ENCODE measurements at regions not wholly inside any gene's neighbourhood (a gene's known extent, or its start where the extent isn't known, plus 50 kb on each side); places are given as distances from the start of the nearest gene placed in this dataset.

GRCh38 chr17:79433379-79433778, 177.5 kb downstream of the RBFOX3 start:
- H3K36me3 ChIP-seq (ENCODE audit: control insufficient read depth, insufficient read depth, low read length) = no peaks in the 10 kb centered on the region
- no CpG with 5 or more reads among the region's 7 CpGs for WGBS (ENCODE audit: insufficient coverage, low lambda C conversion rate)
- DNase-seq = peak; percentile 18 to 42
- H3K27me3 ChIP-seq (ENCODE audit: control insufficient read depth, insufficient read depth, low read length) = peaks cover 15% of the 10 kb centered on the region
- no peak overlapping the region for H3K4me3 ChIP-seq (ENCODE audit: low read length)
- no peak overlapping the region for H3K27ac ChIP-seq (ENCODE audit: low read length)
- no peaks in the 10 kb centered on the region for H3K4me1 ChIP-seq (ENCODE audit: control insufficient read depth, insufficient read depth, low read length)
- H3K9me3 ChIP-seq (ENCODE audit: control insufficient read depth, low read depth, low read length) = no peaks in the 10 kb centered on the region

GRCh38 chr17:79431175-79431574, 179.7 kb downstream of the RBFOX3 start:
- no CpG with 5 or more reads among the region's 8 CpGs for WGBS (ENCODE audit: insufficient coverage, low lambda C conversion rate)
- H3K9me3 ChIP-seq (ENCODE audit: control insufficient read depth, low read depth, low read length) = no peaks in the 10 kb centered on the region
- no peaks in the 10 kb centered on the region for H3K36me3 ChIP-seq (ENCODE audit: control insufficient read depth, insufficient read depth, low read length)
- DNase-seq = no peak
- no peaks in the 10 kb centered on the region for H3K4me1 ChIP-seq (ENCODE audit: control insufficient read depth, insufficient read depth, low read length)
- peaks cover 12% of the 10 kb centered on the region for H3K27me3 ChIP-seq (ENCODE audit: control insufficient read depth, insufficient read depth, low read length)
- H3K27ac ChIP-seq (ENCODE audit: low read length) = no peak overlapping the region
- H3K4me3 ChIP-seq (ENCODE audit: low read length) = no peak overlapping the region

GRCh38 chr17:79429864-79430494, 180.9 kb downstream of the RBFOX3 start:
- peaks cover 6% of the 10 kb centered on the region for H3K27me3 ChIP-seq (ENCODE audit: control insufficient read depth, insufficient read depth, low read length)
- DNase-seq = no peak
- H3K4me3 ChIP-seq (ENCODE audit: low read length) = no peak overlapping the region
- H3K36me3 ChIP-seq (ENCODE audit: control insufficient read depth, insufficient read depth, low read length) = no peaks in the 10 kb centered on the region
- no CpG with 5 or more reads among the region's 12 CpGs for WGBS (ENCODE audit: insufficient coverage, low lambda C conversion rate)
- H3K9me3 ChIP-seq (ENCODE audit: control insufficient read depth, low read depth, low read length) = no peaks in the 10 kb centered on the region
- H3K4me1 ChIP-seq (ENCODE audit: control insufficient read depth, insufficient read depth, low read length) = no peaks in the 10 kb centered on the region
- H3K27ac ChIP-seq (ENCODE audit: low read length) = no peak overlapping the region

- Histone ChIP-seq H3K4me1 (ENCODE audit: control insufficient read depth, insufficient read depth, low read length) (no peaks in the 10 kb centered on the region), H3K27ac (ENCODE audit: low read length) (no peak overlapping the region), H3K27me3 (ENCODE audit: control insufficient read depth, insufficient read depth, low read length) (peaks cover 5% of the 10 kb centered on the region), H3K9me3 (ENCODE audit: control insufficient read depth, low read depth, low read length) (no peaks in the 10 kb centered on the region), H3K4me3 (ENCODE audit: low read length) (no peak overlapping the region), H3K36me3 (ENCODE audit: control insufficient read depth, insufficient read depth, low read length) (no peaks in the 10 kb centered on the region)
- WGBS (ENCODE audit: insufficient coverage, low lambda C conversion rate) = 40% methylated on average over 1 of the region's 12 CpGs
- no peak for DNase-seq
These were observed 181.9 kb downstream of the RBFOX3 start for GRCh38 chr17:79428988-79429387.

- no peak overlapping the region for H3K4me3 ChIP-seq (ENCODE audit: low read length)
- WGBS (ENCODE audit: insufficient coverage, low lambda C conversion rate) = no CpG with 5 or more reads among the region's 24 CpGs
- no peak for DNase-seq
These were observed 183.0 kb downstream of the RBFOX3 start for GRCh38 chr17:79427621-79428539.

GRCh38 chr17:79425686-79426085, 185.2 kb downstream of the RBFOX3 start:
- 100% methylated on average over 1 of the region's 14 CpGs for WGBS (ENCODE audit: insufficient coverage, low lambda C conversion rate)
- Histone ChIP-seq H3K36me3 (ENCODE audit: control insufficient read depth, insufficient read depth, low read length) (no peaks in the 10 kb centered on the region), H3K27ac (ENCODE audit: low read length) (no peak overlapping the region), H3K4me1 (ENCODE audit: control insufficient read depth, insufficient read depth, low read length) (no peaks in the 10 kb centered on the region), H3K9me3 (ENCODE audit: control insufficient read depth, low read depth, low read length) (no peaks in the 10 kb centered on the region), H3K27me3 (ENCODE audit: control insufficient read depth, insufficient read depth, low read length) (no peaks in the 10 kb centered on the region), H3K4me3 (ENCODE audit: low read length) (no peak overlapping the region)
- no peak for DNase-seq

More at GRCh38 chr17:79427621-79428539, 183.0 kb downstream of the RBFOX3 start:
- Histone ChIP-seq H3K36me3 (ENCODE audit: control insufficient read depth, insufficient read depth, low read length) (no peaks in the 10 kb centered on the region), H3K27me3 (ENCODE audit: control insufficient read depth, insufficient read depth, low read length) (peaks cover 3% of the 10 kb centered on the region), H3K9me3 (ENCODE audit: control insufficient read depth, low read depth, low read length) (no peaks in the 10 kb centered on the region), H3K4me1 (ENCODE audit: control insufficient read depth, insufficient read depth, low read length) (no peaks in the 10 kb centered on the region), H3K27ac (ENCODE audit: low read length) (no peak overlapping the region)

GRCh38 chr17:79424471-79425185, 186.2 kb downstream of the RBFOX3 start:
- H3K27me3 ChIP-seq (ENCODE audit: control insufficient read depth, insufficient read depth, low read length) = no peaks in the 10 kb centered on the region
- no peaks in the 10 kb centered on the region for H3K9me3 ChIP-seq (ENCODE audit: control insufficient read depth, low read depth, low read length)
- no peak overlapping the region for H3K4me3 ChIP-seq (ENCODE audit: low read length)
- no peak for DNase-seq
- H3K27ac ChIP-seq (ENCODE audit: low read length) = no peak overlapping the region
- H3K4me1 ChIP-seq (ENCODE audit: control insufficient read depth, insufficient read depth, low read length) = no peaks in the 10 kb centered on the region
- WGBS (ENCODE audit: insufficient coverage, low lambda C conversion rate) = no CpG with 5 or more reads among the region's 9 CpGs
- H3K36me3 ChIP-seq (ENCODE audit: control insufficient read depth, insufficient read depth, low read length) = no peaks in the 10 kb centered on the region

GRCh38 chr17:79423811-79424465, 186.9 kb downstream of the RBFOX3 start:
- no CpG with 5 or more reads among the region's 18 CpGs for WGBS (ENCODE audit: insufficient coverage, low lambda C conversion rate)
- H3K27me3 ChIP-seq (ENCODE audit: control insufficient read depth, insufficient read depth, low read length) = no peaks in the 10 kb centered on the region
- H3K9me3 ChIP-seq (ENCODE audit: control insufficient read depth, low read depth, low read length) = no peaks in the 10 kb centered on the region
- H3K4me3 ChIP-seq (ENCODE audit: low read length) = no peak overlapping the region
- H3K36me3 ChIP-seq (ENCODE audit: control insufficient read depth, insufficient read depth, low read length) = no peaks in the 10 kb centered on the region
- no peak for DNase-seq
- no peak overlapping the region for H3K27ac ChIP-seq (ENCODE audit: low read length)
- H3K4me1 ChIP-seq (ENCODE audit: control insufficient read depth, insufficient read depth, low read length) = no peaks in the 10 kb centered on the region

- no peak overlapping the region for H3K4me3 ChIP-seq (ENCODE audit: low read length)
- no peak for DNase-seq
- H3K4me1 ChIP-seq (ENCODE audit: control insufficient read depth, insufficient read depth, low read length) = no peaks in the 10 kb centered on the region
- H3K27me3 ChIP-seq (ENCODE audit: control insufficient read depth, insufficient read depth, low read length) = no peaks in the 10 kb centered on the region
- H3K36me3 ChIP-seq (ENCODE audit: control insufficient read depth, insufficient read depth, low read length) = no peaks in the 10 kb centered on the region
- no CpG with 5 or more reads among the region's 15 CpGs for WGBS (ENCODE audit: insufficient coverage, low lambda C conversion rate)
- H3K9me3 ChIP-seq (ENCODE audit: control insufficient read depth, low read depth, low read length) = no peaks in the 10 kb centered on the region
- H3K27ac ChIP-seq (ENCODE audit: low read length) = no peak overlapping the region
These were observed 188.6 kb downstream of the RBFOX3 start for GRCh38 chr17:79422236-79422635.
